ENCODE measurements at regions not wholly inside any gene's neighbourhood (a gene's known extent, or its start where the extent isn't known, plus 50 kb on each side); places are given as distances from the start of the nearest gene placed in this dataset.

DNA sequence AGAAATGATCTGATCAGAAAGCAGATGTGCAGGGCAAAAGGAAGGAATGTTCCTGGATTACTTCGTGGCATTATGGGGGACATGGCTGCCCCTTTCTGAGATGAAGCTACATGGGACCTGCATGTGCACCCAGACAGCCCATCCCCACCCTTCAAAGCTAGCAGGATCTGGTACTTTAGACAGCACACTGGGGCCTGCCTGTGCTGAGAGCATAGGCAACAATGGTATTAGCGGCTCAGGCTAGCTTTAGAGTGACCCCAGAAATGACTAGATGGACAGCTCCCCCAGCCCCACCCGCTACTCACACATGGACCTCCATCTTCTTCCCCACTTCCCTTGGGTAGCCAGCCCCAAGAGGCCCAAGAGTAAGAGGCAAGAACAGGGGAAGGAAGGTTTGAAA lies 61.5 kb upstream of the NFE2L2 start:
- peaks cover 6% of the 10 kb centered on the region for H3K4me1 ChIP-seq
- no peaks in the 10 kb centered on the region for H3K36me3 ChIP-seq (replicated peaks in 1 of 2; ENCODE audit: insufficient read depth in 1 of 2, low read depth in 2 of 2)
- no peak for TF ChIP-seq POLR2A (IDR thresholded peaks at IDR 0.05)
- TF ChIP-seq, protein P1, sequence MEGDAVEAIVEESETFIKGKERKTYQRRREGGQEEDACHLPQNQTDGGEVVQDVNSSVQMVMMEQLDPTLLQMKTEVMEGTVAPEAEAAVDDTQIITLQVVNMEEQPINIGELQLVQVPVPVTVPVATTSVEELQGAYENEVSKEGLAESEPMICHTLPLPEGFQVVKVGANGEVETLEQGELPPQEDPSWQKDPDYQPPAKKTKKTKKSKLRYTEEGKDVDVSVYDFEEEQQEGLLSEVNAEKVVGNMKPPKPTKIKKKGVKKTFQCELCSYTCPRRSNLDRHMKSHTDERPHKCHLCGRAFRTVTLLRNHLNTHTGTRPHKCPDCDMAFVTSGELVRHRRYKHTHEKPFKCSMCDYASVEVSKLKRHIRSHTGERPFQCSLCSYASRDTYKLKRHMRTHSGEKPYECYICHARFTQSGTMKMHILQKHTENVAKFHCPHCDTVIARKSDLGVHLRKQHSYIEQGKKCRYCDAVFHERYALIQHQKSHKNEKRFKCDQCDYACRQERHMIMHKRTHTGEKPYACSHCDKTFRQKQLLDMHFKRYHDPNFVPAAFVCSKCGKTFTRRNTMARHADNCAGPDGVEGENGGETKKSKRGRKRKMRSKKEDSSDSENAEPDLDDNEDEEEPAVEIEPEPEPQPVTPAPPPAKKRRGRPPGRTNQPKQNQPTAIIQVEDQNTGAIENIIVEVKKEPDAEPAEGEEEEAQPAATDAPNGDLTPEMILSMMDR (IDR thresholded peaks at IDR 0.05), result no peak
- no peaks in the 10 kb centered on the region for H3K9me3 ChIP-seq
- ATAC-seq, result no peak
- H3K4me3 ChIP-seq, result no peak overlapping the region
- intact Hi-C loops (cut with DNase I), result no loop called here
- H3K27me3 ChIP-seq, result no peaks in the 10 kb centered on the region
- 66 to 96% methylated on average over 3 of the region's 3 CpGs for WGBS, 2 donors
- no peak for DNase-seq
- no peak overlapping the region for H3K27ac ChIP-seq

DNA sequence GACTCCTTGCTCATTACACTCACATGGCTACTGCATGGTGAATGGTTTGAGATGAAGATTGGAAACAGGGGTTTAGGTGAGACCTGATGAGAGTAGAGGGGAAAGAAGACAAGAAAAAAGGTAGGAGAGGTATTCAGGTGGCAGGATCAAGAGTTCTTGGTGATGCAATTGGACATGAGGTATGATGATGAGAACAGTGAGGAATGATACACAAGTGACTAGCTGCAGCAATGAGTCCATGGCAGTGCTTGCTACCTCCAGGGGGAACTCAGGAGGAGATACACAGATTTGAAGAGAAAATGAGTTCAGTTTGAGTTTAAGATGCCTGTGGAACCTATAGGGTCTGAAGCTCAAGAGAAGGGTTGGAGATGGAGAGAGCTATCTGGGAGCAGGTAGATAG lies 62.1 kb upstream of the NFE2L2 start:
- Histone ChIP-seq H3K4me1 (peaks cover 6% of the 10 kb centered on the region), H3K4me3 (no peak overlapping the region), H3K27ac (no peak overlapping the region), H3K9me3 (no peaks in the 10 kb centered on the region), H3K27me3 (no peaks in the 10 kb centered on the region), H3K36me3 (replicated peaks in 1 of 2; ENCODE audit: insufficient read depth in 1 of 2, low read depth in 2 of 2) (no peaks in the 10 kb centered on the region)
- no peak for TF ChIP-seq POLR2A (IDR thresholded peaks at IDR 0.05)
- no peak for DNase-seq
- intact Hi-C loops (cut with DNase I), result no loop called here
- no peak for ATAC-seq

DNA sequence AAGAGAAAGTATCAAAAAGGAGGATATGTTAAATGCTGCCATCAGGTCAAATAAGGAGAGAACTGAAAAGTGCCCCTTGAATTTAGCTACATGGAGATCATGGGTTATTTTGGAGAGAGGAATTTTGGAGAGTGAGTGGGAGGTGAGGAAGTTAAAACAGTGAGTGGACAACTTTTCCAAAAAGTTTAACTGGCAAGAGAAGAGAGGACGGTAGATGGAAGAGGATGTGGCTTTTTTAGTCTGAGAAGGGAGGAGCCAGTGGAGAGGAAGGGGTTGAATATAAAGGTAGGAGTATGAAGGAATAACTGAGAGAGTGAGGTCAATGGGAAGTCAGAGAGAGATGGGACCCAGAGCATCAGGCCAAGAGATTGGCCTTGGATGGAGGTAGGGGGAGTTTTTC lies 62.5 kb upstream of the NFE2L2 start:
- 76 to 83% methylated on average over 1 of the region's 1 CpG for WGBS, 2 donors
- intact Hi-C loops (cut with DNase I), result no loop called here
- Histone ChIP-seq H3K27ac (no peak overlapping the region), H3K4me3 (no peak overlapping the region), H3K36me3 (replicated peaks in 1 of 2; ENCODE audit: insufficient read depth in 1 of 2, low read depth in 2 of 2) (no peaks in the 10 kb centered on the region), H3K27me3 (no peaks in the 10 kb centered on the region), H3K4me1 (peaks cover 6% of the 10 kb centered on the region), H3K9me3 (no peaks in the 10 kb centered on the region)
- TF ChIP-seq POLR2A (IDR thresholded peaks at IDR 0.05), result no peak
- TF ChIP-seq, protein P1 (IDR thresholded peaks at IDR 0.05), result no peak
- DNase-seq (no peak), ATAC-seq (no peak)

DNA sequence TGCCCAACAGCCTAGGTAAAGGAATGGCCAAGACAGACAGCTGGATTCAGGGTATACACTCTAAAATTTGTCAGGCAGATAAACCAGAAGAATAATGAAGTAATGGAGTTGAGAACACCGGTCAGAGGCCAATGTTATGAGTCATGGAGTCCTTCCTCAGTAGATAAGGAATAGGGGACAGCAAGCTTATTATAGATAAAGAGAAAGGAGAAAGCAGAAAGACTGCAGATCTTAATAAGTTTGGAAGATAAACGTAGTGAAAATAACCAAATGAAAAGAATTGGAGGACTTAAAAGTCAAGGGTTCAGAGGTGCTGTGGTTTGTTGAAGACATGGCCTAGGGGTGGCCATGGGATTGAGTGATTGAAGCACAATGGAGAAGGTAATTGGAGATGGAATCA lies 63.5 kb upstream of the NFE2L2 start:
- no peak for DNase-seq
- ATAC-seq, result no peak
- Histone ChIP-seq H3K27ac (no peak overlapping the region), H3K4me1 (no peaks in the 10 kb centered on the region), H3K9me3 (no peaks in the 10 kb centered on the region), H3K27me3 (no peaks in the 10 kb centered on the region), H3K36me3 (replicated peaks in 1 of 2; ENCODE audit: insufficient read depth in 1 of 2, low read depth in 2 of 2) (no peaks in the 10 kb centered on the region), H3K4me3 (no peak overlapping the region)
- intact Hi-C loops (cut with DNase I), result no loop called here
- WGBS, 2 donors, result 67 to 89% methylated on average over 2 of the region's 2 CpGs
- no peak for TF ChIP-seq POLR2A (IDR thresholded peaks at IDR 0.05)
- TF ChIP-seq, protein P1 (IDR thresholded peaks at IDR 0.05), result no peak

DNA sequence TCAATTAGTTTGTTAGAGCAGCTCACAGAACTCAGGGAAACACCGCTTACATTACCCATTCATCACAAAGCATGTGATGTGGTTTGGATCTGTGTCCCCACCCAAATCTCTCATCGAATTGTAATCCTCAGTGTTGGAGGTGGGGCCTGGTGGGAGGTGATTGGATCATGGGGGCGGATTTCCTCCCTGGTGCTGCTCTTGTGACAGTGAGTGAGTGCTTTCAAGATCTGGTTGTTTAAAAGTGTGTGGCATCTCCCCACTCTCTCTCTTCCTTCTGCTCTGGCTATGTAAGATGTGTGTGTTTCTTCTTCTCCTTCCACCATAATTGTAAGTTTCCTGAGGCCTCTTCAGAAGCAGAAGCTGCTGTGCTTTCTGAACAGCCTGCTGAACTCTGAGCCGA lies 63.5 kb upstream of the AGPS start:
- 81 to 82% methylated on average over 4 of the region's 4 CpGs for WGBS, 2 donors
- intact Hi-C loops (cut with DNase I), result no loop called here
- H3K27me3 ChIP-seq, result no peaks in the 10 kb centered on the region
- no peaks in the 10 kb centered on the region for H3K36me3 ChIP-seq (replicated peaks in 1 of 2; ENCODE audit: insufficient read depth in 1 of 2, low read depth in 2 of 2)
- H3K9me3 ChIP-seq, result no peaks in the 10 kb centered on the region
- DNase-seq (no peak), ATAC-seq (no peak)
- H3K4me3 ChIP-seq, result no peak overlapping the region
- no peak overlapping the region for H3K27ac ChIP-seq
- H3K4me1 ChIP-seq, result no peaks in the 10 kb centered on the region
- TF ChIP-seq, protein P1 (IDR thresholded peaks at IDR 0.05), result no peak
- TF ChIP-seq POLR2A (IDR thresholded peaks at IDR 0.05), result no peak
